GM18508 (cell line): ENCODE measurements at regions not wholly inside any gene's neighbourhood (a gene's known extent, or its start where the extent isn't known, plus 50 kb on each side); places are given as distances from the start of the nearest gene placed in this dataset.
"Not testable (repeated sequence)": the region's sequence is repeated elsewhere in the genome, so short reads cannot be mapped to it uniquely, and the experiment has no call there.

Experiments used
- ATAC-seq: cut with Tn5 transposase; IDR thresholded peaks from one replicate; pipeline ENCODE4 v1.9.1; 2021; ENCODE audit warnings: moderate number of reproducible peaks; ENCODE audit not compliant: insufficient read depth, unreplicated experiment

- not testable (repeated sequence) for ATAC-seq
Measured at GRCh38 chr1:206358771-206359170, 111.5 kb upstream of the IKBKE start.

GRCh38 chr1:206359377-206359776, 110.9 kb upstream of the IKBKE start:
- ATAC-seq, result not testable (repeated sequence)

- ATAC-seq, result not testable (repeated sequence)
Measured at GRCh38 chr1:206361978-206362543, 108.2 kb upstream of the IKBKE start.

- not testable (repeated sequence) for ATAC-seq
Measured at GRCh38 chr1:206362994-206363393, 107.3 kb upstream of the IKBKE start.

GRCh38 chr1:206365271-206365670, 105.0 kb upstream of the IKBKE start:
- ATAC-seq, result not testable (repeated sequence)

GRCh38 chr1:206366131-206366530, 104.1 kb upstream of the IKBKE start:
- ATAC-seq, result not testable (repeated sequence)

GRCh38 chr1:206366772-206367171, 103.5 kb upstream of the IKBKE start:
- ATAC-seq, result not testable (repeated sequence)

- ATAC-seq, result not testable (repeated sequence)
Measured at GRCh38 chr1:206367955-206368622, 102.2 kb upstream of the IKBKE start.

- not testable (repeated sequence) for ATAC-seq
Measured at GRCh38 chr1:206374725-206375124, 95.6 kb upstream of the IKBKE start.

- ATAC-seq, result not testable (repeated sequence)
Measured at GRCh38 chr1:206375552-206375951, 94.7 kb upstream of the IKBKE start.

GRCh38 chr1:206378506-206378905, 91.8 kb upstream of the IKBKE start:
- ATAC-seq, result not testable (repeated sequence)

GRCh38 chr1:206379245-206379644, 91.0 kb upstream of the IKBKE start:
- ATAC-seq, result not testable (repeated sequence)

- ATAC-seq, result not testable (repeated sequence)
Measured at GRCh38 chr1:206380163-206380790, 90.0 kb upstream of the IKBKE start.

- ATAC-seq, result not testable (repeated sequence)
Measured at GRCh38 chr1:206380791-206381610, 89.3 kb upstream of the IKBKE start.

GRCh38 chr1:206384029-206384807, 86.1 kb upstream of the IKBKE start:
- not testable (repeated sequence) for ATAC-seq

GRCh38 chr1:206384891-206385290, 85.4 kb upstream of the IKBKE start:
- ATAC-seq, result not testable (repeated sequence)

- ATAC-seq, result not testable (repeated sequence)
Measured at GRCh38 chr1:206387631-206388030, 82.6 kb upstream of the IKBKE start.

- not testable (repeated sequence) for ATAC-seq
Measured at GRCh38 chr1:206391903-206392302, 78.4 kb upstream of the IKBKE start.

GRCh38 chr1:206397501-206397900, 72.8 kb upstream of the IKBKE start:
- ATAC-seq, result not testable (repeated sequence)

GRCh38 chr1:206398261-206398660, 72.0 kb upstream of the IKBKE start:
- ATAC-seq, result not testable (repeated sequence)
